Uterus (tissue), 2 donors: ENCODE measurements at regions not wholly inside any gene's neighbourhood (a gene's known extent, or its start where the extent isn't known, plus 50 kb on each side); places are given as distances from the start of the nearest gene placed in this dataset.

Source experiments
- POLR2A ChIP-seq, 2 donors: fragments of 450-650 bp; IDR thresholded peaks; one replicate each; pipeline ENCODE4 v1.6.1; 2016; ENCODE audit warnings: antibody characterized with exemption in 2 of 2, mild to moderate bottlenecking in 1 of 2, moderate library complexity in 1 of 2
- TF ChIP-seq, protein P1 (sequence below), 4 experiments: fragments of 200-600 bp in 2 of 4; fragments of 450-650 bp in 2 of 4; sonication (generic) in 2 of 4; IDR thresholded peaks; one replicate each; pipeline ENCODE4 v1.5.1; 2016 to 2019; ENCODE audit warnings: antibody characterized with exemption in 4 of 4, mild to moderate bottlenecking in 2 of 4, moderate library complexity in 1 of 4

DNA sequence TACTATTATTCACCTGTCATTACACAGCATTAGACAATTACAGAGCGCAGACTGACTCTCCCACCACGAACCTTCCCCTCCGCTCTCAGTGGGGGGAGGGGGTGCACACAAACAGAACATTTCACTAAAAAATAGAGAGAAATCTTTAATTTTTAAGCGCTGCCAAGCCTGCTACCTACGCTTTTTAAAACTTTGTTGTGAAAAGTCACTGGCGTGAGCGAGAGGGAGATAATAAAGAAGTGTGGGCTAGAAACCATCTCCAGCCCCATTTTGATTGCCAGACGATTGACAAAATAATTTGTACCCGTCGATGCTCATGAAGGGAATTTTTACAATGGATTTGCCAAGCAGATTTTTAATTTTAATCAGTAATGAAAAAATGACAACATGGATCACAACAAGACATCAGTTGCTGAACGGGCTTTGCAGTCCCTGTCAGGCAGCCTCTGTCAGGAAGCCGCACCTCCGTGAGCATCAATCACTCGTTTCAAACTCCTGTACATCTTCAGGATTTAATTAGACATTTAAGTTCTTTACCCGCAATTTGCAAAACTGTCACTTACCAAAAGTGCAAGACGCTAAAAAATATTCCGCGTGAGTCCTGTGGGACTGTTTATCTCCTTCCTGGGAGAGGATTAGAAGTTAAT lies 209.1 kb downstream of the BCL11B start:
- TF ChIP-seq, protein P1, sequence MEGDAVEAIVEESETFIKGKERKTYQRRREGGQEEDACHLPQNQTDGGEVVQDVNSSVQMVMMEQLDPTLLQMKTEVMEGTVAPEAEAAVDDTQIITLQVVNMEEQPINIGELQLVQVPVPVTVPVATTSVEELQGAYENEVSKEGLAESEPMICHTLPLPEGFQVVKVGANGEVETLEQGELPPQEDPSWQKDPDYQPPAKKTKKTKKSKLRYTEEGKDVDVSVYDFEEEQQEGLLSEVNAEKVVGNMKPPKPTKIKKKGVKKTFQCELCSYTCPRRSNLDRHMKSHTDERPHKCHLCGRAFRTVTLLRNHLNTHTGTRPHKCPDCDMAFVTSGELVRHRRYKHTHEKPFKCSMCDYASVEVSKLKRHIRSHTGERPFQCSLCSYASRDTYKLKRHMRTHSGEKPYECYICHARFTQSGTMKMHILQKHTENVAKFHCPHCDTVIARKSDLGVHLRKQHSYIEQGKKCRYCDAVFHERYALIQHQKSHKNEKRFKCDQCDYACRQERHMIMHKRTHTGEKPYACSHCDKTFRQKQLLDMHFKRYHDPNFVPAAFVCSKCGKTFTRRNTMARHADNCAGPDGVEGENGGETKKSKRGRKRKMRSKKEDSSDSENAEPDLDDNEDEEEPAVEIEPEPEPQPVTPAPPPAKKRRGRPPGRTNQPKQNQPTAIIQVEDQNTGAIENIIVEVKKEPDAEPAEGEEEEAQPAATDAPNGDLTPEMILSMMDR (IDR thresholded peaks at IDR 0.05) = no peak
- TF ChIP-seq POLR2A (IDR thresholded peaks at IDR 0.05) = no peak
